Activated naive CD4-positive, alpha-beta T cell treated with anti-CD3 and anti-CD28 coated beads, Interleukin-2, amount 50 U/mL, for 72 hours (primary cell): ENCODE measurements at regions not wholly inside any gene's neighbourhood (a gene's known extent, or its start where the extent isn't known, plus 50 kb on each side); places are given as distances from the start of the nearest gene placed in this dataset.

ENCODE experiments used
- ATAC-seq, 2 donors: fragments of 150-1000 bp; cut with Tn5 transposase; 2 replicates each; pipeline ENCODE4 v1.10.0; 2021; ENCODE audit warnings: mild to moderate bottlenecking in 2 of 2, moderate library complexity in 2 of 2
- DNase-seq, 2 donors: peaks; one replicate each; pipeline ENCODE4 v3.0.0; 2021 to 2022; ENCODE audit warnings: low spot score in 2 of 2
- H3K27ac Mint-ChIP-seq, 2 donors: one replicate each; pipeline ENCODE4 v1.8.0; 2022; ENCODE audit warnings: mild to moderate bottlenecking in 2 of 2, mixed read lengths in 2 of 2
- H3K36me3 Mint-ChIP-seq, 2 donors: one replicate each; pipeline ENCODE4 v1.8.0; 2022; ENCODE audit warnings: mixed read lengths in 2 of 2
- H3K9me3 Mint-ChIP-seq, 2 donors: one replicate each; pipeline ENCODE4 v1.8.0; 2022; ENCODE audit warnings: mixed read lengths in 2 of 2

DNA sequence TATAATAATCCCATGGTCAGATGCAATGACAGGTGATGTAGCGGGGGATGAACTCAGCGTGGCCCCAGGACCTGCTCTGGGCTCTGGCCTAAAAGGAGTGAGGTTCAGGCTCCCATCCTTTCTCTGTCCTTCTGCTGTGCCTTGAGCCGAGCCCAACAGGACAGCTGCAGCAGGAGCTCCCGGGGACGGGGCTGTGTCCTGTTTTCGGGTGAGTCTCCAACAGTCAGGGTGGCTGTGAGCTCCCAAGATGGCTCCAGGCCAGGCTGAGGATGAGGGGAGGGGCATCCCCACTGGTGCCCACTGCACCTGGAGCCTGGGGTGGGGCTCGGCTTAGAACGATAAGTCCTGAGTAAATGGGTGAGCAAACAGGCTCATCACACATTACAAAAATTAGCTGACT, 1385.0 kb downstream of the BRD1 start:
- DNase-seq, result no peak
- Mint-ChIP-seq H3K9me3 (no peaks in the 10 kb centered on the region), H3K27ac (no peak overlapping the region), H3K36me3 (no peaks in the 10 kb centered on the region)
- ATAC-seq, result no peak

DNA sequence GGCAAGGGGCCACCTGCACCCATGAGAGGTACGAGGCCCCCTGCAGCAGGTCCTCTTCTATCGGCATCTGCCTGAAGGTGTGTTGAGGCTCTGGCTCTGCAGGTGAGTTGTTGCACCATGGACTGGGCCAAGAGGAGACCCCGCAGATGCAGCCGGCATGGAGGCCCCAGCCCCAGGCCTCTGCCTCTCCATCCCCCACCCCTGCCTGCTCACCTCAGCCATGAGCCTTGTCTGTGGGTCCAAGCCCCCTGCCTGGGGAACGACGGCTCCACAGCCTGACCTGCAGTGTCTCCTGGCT, 1386.2 kb downstream of the BRD1 start:
- Mint-ChIP-seq H3K36me3 (no peaks in the 10 kb centered on the region), H3K27ac (no peak overlapping the region)

DNA sequence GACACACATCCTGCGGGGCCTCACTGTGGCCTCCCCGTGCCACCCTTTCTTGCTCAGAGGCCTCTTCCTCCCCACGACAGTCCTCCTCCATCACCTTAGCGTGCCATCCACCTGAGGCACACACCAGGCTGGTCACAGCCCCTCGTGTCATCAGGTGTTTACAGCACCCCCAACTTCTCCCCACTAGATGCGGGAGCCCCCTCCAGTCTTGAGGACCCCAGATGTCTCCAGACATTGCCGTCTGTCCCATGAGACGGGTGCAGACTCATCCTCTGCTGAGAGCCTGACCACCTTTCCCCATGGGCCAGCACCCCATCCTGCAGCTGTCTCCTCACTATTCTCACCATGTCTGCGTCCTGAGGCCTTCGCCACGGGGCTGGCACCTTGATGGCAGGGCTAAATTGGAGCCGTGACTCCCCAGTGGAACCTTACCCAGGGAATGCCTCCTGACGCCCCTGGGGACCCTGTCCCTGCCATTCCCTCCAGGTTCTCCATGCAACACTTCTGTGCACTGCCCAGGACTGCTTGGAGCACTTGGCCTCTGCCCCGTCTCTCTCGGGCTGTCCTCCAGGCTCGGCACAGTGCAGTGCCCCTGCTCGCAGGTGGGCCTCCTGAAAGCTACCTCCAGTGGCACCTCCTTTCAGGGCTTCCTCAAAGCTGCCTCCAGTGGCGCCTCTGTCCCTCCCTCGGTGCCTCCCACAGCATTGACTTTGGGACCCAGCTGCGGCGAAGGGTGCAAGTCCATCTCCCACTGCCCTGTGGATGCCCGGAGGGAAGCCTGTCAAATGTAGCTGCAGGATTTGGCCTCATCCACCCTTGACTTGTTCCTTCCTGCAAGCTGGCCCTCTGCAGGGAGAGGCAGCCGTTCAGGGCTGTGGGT, 1386.8 kb downstream of the BRD1 start:
- ATAC-seq (no peak), DNase-seq (no peak)
- H3K9me3 Mint-ChIP-seq, result no peaks in the 10 kb centered on the region
- H3K27ac Mint-ChIP-seq, result no peak overlapping the region
- H3K36me3 Mint-ChIP-seq, result no peaks in the 10 kb centered on the region

More for the DNA sequence above, 1386.2 kb downstream of the BRD1 start:
- no peak for ATAC-seq
- H3K9me3 Mint-ChIP-seq, result no peaks in the 10 kb centered on the region
- DNase-seq, result no peak

DNA sequence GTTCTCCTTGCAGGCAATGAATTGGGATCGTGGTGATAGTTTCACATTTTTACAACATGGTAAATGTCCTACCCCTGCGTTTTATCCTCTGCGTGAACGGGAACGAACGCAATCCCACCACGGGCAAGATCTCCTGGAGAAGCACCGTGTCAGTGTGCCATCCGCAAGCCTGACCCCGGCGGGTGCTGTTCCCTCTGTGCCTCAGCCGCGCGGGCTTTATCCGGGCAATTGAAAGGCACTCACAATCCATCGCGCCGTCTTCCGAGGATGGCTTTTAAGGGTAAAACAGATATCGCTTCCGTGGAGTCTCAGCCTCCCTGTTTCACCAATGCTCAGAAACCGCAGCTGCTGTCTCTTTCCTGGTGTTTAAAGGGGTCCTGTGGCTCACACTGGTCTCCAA, 1387.5 kb downstream of the BRD1 start:
- Mint-ChIP-seq H3K27ac (no peak overlapping the region), H3K36me3 (no peaks in the 10 kb centered on the region), H3K9me3 (no peaks in the 10 kb centered on the region)
- ATAC-seq (no peak), DNase-seq (no peak)

DNA sequence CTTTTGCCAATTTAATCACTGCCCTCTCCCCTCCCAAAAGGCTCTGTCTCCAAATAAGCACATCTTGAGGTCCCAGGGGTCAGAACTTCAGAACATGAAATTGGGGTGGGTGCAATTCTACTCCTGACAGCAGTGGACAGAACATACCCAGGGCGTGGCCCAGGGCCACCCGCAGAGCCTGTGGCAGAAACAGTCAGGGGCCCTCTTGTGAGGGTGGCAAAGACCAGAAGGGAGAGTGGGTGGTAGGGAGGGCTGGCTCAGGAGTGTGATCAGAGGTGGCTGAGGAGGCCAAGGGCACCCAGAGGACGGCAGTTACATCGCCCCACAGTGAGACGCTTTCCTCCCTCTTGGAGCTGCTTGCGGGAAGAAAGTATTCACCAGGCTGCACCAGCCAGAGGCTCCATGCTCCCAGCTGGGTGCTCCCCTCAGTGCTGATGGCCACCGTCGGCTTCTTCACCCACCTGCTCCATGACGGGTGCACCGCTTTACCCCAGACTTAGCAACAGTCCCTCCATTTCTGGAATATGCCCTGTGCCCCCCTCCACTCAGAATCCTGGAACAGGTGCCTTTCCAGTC, 1388.0 kb downstream of the BRD1 start:
- H3K36me3 Mint-ChIP-seq, result no peaks in the 10 kb centered on the region
- DNase-seq (no peak), ATAC-seq (no peak)
- no peaks in the 10 kb centered on the region for H3K9me3 Mint-ChIP-seq
- no peak overlapping the region for H3K27ac Mint-ChIP-seq

DNA sequence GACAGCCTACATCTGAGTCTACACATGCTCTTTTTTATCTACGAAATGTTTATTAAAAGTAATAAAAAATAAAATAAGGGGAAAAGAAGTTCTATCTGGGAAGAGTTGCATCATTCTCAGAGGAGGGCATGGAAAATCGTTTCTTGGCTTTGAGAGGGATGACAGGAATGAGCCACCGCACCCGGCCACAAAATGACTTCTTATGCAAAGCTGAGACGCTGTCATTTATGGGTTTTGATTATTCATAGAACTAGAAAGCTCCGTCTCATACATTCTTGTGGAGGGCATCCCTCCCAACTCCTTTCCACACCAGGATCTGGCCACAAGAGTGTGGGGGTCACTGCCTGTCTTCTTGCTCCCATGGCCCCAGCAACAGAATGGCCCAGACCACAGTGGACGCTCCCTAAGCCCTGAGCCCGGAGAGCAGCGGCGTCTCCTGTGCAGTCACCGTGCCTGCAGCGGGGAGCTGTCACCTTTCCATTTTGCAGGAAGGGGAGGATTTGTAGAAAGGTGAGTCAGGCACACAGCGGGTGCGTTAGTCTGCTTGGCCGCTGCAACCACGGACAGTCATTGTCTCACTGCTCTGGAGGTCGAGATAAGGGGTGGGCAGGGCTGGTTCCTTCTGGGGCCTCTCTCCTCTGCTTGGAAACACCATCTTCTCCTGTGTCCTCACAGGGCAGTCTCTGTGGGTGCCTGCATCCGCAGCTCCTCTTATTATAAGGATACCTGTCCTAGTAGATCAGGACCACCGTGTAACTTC, 1388.7 kb downstream of the BRD1 start:
- DNase-seq (no peak), ATAC-seq (no peak)
- no peak overlapping the region for H3K27ac Mint-ChIP-seq
- no peaks in the 10 kb centered on the region for H3K36me3 Mint-ChIP-seq
- no peaks in the 10 kb centered on the region for H3K9me3 Mint-ChIP-seq

DNA sequence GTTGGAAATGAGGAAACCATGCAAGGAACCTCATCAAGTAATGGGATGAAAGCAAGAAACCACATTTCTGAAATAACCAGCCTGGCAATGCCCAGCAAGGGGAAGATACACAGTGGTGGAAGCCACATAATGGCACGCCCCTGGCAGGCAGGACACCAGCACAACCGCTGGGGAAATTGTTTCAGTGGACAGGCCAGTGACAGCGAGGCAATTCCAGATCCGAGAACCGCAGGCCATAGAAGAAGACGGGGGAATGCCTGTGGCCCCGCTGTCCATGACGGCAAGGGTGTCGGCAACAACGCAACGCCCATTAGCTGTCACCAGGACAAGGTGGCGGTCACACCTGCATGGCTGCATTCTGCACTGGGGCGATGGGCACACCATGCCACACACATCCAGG, 1389.6 kb downstream of the BRD1 start:
- H3K9me3 Mint-ChIP-seq, result no peaks in the 10 kb centered on the region
- no peak for DNase-seq
- no peak overlapping the region for H3K27ac Mint-ChIP-seq
- H3K36me3 Mint-ChIP-seq, result no peaks in the 10 kb centered on the region
- no peak for ATAC-seq

DNA sequence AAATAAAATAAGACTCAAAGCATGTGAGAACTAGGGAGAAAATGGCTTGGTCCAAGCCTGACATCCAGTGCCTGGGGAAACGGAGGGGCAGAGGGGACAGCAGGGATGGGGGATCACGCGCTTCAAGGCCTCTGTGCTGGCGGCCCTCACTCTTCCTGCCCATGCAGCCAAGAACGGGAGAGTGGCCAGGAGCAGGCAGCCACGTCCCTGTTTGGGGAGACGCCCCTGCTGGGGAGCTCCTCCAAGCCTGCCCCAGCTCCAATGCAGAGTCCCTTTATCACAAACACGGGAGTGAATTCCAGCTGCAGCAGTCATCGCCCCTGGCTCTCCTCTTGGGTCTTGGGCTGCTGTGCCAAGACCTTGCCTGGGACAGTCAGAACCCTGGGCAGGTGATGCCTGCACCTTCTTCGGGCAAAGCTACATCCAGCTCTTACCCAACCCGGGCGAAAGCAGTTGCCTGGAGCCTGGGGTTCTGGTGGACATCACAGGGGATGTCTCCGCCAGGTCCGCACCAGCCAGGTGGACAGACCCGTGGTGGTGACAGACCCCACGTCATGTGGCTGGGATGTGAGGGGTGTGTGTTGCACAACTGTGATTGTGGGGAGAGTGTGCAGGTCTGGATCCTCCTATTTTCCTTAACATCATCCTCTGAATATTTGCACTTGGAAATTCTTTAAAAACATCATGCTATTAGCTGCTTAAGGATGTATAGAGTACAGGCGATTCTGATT, 1391.3 kb downstream of the BRD1 start:
- Mint-ChIP-seq H3K36me3 (no peaks in the 10 kb centered on the region), H3K9me3 (no peaks in the 10 kb centered on the region), H3K27ac (no peak overlapping the region)
- no peak for DNase-seq
- ATAC-seq, result no peak

DNA sequence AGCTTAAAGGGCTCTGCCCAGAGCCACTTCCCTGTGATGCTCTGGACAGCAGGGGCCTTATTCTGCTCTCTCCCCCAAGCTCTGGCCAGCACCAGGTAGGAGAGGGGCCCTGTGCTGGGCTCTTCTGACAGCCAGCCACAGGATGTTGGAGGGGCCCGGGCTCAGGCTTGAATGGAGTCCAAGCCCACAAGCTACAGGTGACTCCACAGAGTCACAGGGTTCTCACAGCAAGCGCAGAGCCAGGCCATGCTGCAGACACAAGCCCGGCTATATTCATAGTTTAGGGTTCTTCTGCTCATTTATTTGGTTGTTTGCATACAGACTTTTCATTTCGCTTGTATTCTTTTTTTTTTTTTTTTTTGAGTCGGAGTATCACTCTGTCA, 1392.8 kb downstream of the BRD1 start:
- no peaks in the 10 kb centered on the region for H3K9me3 Mint-ChIP-seq
- DNase-seq (no peak), ATAC-seq (no peak)
- H3K36me3 Mint-ChIP-seq, result no peaks in the 10 kb centered on the region
- no peak overlapping the region for H3K27ac Mint-ChIP-seq

DNA sequence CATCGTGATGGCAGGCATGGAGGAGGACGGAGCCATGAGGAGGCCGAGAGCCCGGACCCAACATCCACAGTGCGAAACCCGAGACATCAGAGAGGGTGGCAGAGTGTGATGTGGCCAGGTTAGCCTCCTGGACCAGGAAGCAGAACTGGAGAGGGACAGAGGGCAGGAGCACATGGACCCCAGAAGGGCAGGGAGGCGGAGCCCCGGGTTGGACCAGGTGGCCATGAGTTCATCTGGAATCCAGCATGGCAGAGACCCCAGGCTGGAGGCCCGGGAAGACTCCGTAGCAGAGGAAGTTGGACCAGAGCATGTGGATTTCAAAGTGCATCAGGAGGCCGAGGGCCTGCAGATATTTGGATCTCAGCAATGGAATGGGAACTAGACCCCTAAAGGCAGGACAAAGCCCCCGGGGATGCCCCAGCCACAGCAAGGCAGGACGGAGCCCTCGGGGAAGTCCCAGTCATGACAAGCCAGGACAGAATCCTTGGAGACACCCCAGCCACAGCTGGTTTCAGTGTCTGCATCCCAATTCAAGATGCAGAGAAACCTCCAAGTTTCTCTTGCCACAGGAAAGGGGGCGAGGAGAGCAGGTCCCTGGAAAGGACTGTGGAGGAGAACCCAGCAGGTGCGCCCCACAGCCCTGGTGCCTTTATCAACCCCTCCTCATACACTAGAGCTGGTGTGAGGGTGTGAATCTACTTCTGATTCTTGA, 1393.4 kb downstream of the BRD1 start:
- Mint-ChIP-seq H3K27ac (no peak overlapping the region), H3K36me3 (no peaks in the 10 kb centered on the region), H3K9me3 (no peaks in the 10 kb centered on the region)
- DNase-seq (no peak), ATAC-seq (no peak)

DNA sequence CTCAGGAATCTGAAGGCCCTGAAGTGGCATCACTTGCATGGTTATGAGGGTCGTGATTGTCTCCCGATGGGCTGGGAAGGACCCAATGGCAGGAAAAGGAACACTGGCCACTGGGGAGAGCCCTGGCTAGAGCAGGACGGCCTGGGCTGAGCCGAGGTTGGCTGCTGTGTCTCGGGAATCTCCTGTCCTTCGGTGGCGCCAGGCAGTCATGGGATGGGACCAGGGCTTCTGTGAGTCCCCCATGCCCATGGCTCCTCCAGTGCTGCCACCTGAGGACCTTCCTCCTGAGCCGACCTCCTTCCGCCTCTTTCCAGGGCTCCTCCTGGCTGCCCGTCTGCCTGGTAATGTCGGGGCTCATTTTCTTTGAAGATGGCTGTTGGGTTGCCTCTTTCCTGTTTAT, 1394.0 kb downstream of the BRD1 start:
- H3K9me3 Mint-ChIP-seq, result no peaks in the 10 kb centered on the region
- H3K27ac Mint-ChIP-seq, result no peak overlapping the region
- H3K36me3 Mint-ChIP-seq, result no peaks in the 10 kb centered on the region
- no peak for ATAC-seq
- no peak for DNase-seq

DNA sequence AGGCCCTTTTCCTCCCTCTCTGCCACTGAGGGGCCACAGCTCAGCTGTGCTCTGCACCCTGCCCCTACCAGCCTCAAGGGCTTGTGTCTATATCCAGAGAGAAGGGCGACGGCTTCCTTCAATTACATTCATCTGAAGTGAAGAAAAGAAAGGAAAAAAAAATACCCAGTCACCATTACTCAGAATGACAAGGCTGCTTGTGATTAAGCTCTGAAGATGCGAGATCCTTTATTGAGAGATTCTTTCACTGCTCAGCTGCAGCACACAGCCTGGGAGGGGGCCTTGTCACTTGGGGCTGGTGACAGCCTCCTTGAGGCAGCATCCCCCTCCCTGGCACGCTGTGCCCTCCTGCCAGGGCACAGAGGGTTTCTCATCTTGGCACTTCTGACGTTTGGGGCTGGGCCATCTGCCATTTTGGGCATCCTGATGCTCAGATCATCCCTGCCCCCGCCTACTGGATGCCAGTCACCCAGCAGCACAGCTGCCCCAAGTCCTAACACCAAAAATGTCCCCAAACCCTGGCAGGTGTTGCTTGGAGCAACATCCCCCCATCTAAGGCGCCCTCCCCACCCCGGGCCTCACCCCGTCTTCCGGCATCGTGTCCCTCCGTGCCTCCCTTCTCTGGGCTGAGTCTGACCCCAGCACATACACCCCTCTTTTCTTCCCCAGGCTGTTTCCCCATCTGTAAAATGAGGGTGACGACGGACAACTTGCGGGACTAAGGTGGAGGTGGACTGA, 1394.7 kb downstream of the BRD1 start:
- ATAC-seq (no peak), DNase-seq (no peak)
- Mint-ChIP-seq H3K36me3 (no peaks in the 10 kb centered on the region), H3K9me3 (no peaks in the 10 kb centered on the region), H3K27ac (no peak overlapping the region)

DNA sequence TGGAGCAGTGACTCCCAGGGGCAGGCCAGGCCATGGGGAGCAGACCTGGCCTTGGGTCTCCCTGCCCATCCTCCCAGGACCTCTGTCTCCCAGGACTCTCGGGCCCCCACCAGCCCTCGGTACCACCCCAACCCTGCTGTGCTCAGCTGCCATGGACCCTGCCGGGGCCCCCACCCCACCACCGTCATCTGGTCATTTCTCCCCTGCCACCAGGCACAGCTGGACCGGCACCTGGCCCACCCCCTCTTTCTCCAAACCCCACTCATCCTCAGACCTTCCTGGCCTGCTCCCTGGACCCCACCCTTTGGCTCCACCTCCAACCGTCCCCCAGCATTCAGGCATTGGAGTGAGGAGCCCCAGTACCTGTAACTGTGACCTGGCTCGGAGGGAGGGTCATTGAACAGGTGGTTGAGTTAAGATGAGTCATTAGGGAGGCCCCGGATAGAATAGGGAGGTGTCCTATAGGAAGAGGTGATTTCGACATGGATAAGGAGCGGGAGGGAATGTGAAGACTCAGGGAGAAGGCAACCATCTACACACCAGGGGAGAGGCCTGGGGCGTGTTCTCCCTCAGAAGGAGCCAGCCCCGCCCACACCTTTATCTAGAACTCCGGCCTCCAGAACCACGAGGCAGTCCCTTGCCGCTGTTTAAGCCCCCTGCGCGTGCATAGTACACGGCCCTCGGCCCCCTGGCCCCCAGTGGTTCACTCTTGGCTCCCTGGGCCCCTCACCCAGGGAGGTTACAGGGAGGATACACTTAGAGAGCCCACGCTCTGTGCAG, 1395.9 kb downstream of the BRD1 start:
- Mint-ChIP-seq H3K9me3 (no peaks in the 10 kb centered on the region), H3K27ac (no peak overlapping the region), H3K36me3 (no peaks in the 10 kb centered on the region)
- ATAC-seq (no peak), DNase-seq (no peak)

DNA sequence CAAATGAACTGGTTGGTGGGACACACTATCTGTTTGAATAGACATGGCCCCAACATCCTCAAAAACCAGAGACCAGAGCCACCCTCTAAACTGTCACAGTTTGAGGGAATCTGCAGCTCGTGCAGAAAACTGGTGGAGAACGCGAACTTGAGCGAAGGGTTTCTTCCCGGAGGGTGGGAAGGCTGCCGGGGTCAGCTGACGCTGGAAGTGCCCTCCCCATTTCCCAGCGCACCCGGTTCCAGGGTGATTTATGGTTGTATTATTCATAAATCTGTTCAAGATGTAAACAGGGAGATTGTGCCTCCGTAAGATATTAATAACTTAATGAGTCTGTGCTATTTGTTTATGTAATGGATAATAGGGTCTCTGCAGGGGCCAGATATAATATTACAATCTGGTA, 1396.7 kb downstream of the BRD1 start:
- DNase-seq (no peak), ATAC-seq (no peak)
- Mint-ChIP-seq H3K27ac (no peak overlapping the region), H3K9me3 (no peaks in the 10 kb centered on the region), H3K36me3 (no peaks in the 10 kb centered on the region)

DNA sequence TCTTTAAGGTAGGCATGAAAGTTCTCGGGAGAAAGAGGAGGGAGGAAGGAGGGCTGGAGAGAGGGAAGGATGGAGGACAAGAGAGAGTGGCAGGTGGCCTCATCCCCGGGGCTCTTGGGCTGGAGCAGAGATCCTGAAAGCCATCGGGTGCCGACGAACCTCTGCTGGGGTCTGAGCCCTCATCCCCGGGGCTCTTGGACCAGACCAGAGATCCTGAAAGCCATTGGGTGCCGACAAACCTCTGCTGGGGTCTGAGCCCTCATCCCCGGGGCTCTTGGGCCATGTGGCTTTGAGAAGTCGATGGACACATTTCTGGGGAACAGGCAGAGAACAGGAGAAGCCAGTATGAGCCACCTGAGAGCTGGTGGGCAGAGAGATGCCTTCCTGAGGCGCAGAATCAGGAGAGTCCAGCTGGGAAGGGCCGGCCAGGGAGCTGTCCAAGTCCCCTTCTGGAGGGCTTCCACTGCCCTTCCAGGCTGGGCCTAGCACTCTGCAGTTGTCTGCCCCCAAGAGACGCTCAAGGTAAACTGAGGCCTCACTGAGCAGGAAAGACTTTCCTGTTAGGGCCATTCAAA, 1398.1 kb downstream of the BRD1 start:
- Mint-ChIP-seq H3K36me3 (no peaks in the 10 kb centered on the region), H3K9me3 (no peaks in the 10 kb centered on the region), H3K27ac (no peak overlapping the region)
- DNase-seq (no peak), ATAC-seq (no peak)
